Activated T-cell treated with anti-CD3 and anti-CD28 coated beads, Interleukin-2, amount 50 U/mL, for 4 hours (primary cell): ENCODE measurements at regions not wholly inside any gene's neighbourhood (a gene's known extent, or its start where the extent isn't known, plus 50 kb on each side); places are given as distances from the start of the nearest gene placed in this dataset.

Source experiments
- ATAC-seq, 2 donors: fragments of 200-7000 bp; cut with Tn5 transposase; one replicate each; pipeline ENCODE4 v1.10.0; 2021
- DNase-seq: peaks from one replicate; pipeline ENCODE4 v3.0.0-alpha.2; 2020
- H3K27me3 Mint-ChIP-seq: one replicate; pipeline ENCODE4 v1.8.0; 2021; ENCODE audit warnings: low read depth, mixed read lengths
- H3K36me3 Mint-ChIP-seq: one replicate; pipeline ENCODE4 v1.8.0; 2022; ENCODE audit warnings: mixed read lengths; ENCODE audit not compliant: insufficient read depth
- H3K4me1 Mint-ChIP-seq: one replicate; pipeline ENCODE4 v1.8.0; 2021; ENCODE audit warnings: low read depth, mixed read lengths
- H3K4me3 Mint-ChIP-seq: one replicate; pipeline ENCODE4 v1.8.0; 2021; ENCODE audit warnings: mild to moderate bottlenecking, moderate library complexity, mixed read lengths
- H3K9me3 Mint-ChIP-seq: one replicate; pipeline ENCODE4 v1.8.0; 2021; ENCODE audit warnings: mixed read lengths

GRCh38 chr3:117721866-117722265 lies 1012.3 kb downstream of the TUSC7 start:
- Mint-ChIP-seq H3K9me3 (peaks cover 6% of the 10 kb centered on the region), H3K4me1 (no peaks in the 10 kb centered on the region), H3K27me3 (no peaks in the 10 kb centered on the region), H3K4me3 (no peak overlapping the region), H3K36me3 (no peaks in the 10 kb centered on the region)
- ATAC-seq (no peak), DNase-seq (no peak)

GRCh38 chr3:117722856-117723255 lies 1013.3 kb downstream of the TUSC7 start:
- Mint-ChIP-seq H3K36me3 (no peaks in the 10 kb centered on the region), H3K27me3 (no peaks in the 10 kb centered on the region), H3K4me3 (no peak overlapping the region), H3K4me1 (no peaks in the 10 kb centered on the region), H3K9me3 (peaks cover 3% of the 10 kb centered on the region)
- DNase-seq (no peak), ATAC-seq (no peak)

- no peak for ATAC-seq
Measured at GRCh38 chr3:117723825-117724224, 1014.2 kb downstream of the TUSC7 start.

GRCh38 chr3:117725314-117725713 lies 1015.7 kb downstream of the TUSC7 start:
- ATAC-seq (no peak), DNase-seq (no peak)
- no peaks in the 10 kb centered on the region for H3K27me3 Mint-ChIP-seq
- no peaks in the 10 kb centered on the region for H3K9me3 Mint-ChIP-seq
- H3K4me3 Mint-ChIP-seq = no peak overlapping the region
- no peaks in the 10 kb centered on the region for H3K36me3 Mint-ChIP-seq
- no peaks in the 10 kb centered on the region for H3K4me1 Mint-ChIP-seq

More at GRCh38 chr3:117723825-117724224, 1014.2 kb downstream of the TUSC7 start:
- DNase-seq = no peak
- Mint-ChIP-seq H3K27me3 (no peaks in the 10 kb centered on the region), H3K4me3 (no peak overlapping the region), H3K4me1 (no peaks in the 10 kb centered on the region), H3K9me3 (no peaks in the 10 kb centered on the region), H3K36me3 (no peaks in the 10 kb centered on the region)

DNA sequence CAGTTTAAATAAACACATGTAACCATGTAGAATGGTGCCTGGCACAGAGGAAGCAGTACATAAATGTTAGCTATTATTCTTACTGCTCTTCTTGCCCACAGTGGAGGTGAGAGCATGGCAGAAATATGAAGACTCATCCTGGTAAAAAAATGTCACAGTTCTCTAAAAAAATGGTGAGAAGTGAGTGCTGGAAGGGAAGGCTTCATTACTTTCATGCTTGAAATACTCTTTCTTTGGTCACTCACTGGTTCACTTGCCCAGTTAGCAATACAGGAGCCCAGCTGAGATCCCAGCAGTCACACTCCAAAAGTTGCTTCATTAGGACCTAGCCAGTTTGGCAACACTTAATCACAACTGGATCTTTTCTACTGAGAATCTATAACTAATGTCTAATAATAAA lies 1017.2 kb downstream of the TUSC7 start:
- DNase-seq = no peak
- Mint-ChIP-seq H3K36me3 (no peaks in the 10 kb centered on the region), H3K4me3 (no peak overlapping the region), H3K27me3 (no peaks in the 10 kb centered on the region), H3K4me1 (no peaks in the 10 kb centered on the region), H3K9me3 (no peaks in the 10 kb centered on the region)
- no peak for ATAC-seq

GRCh38 chr3:117728226-117728625 lies 1018.6 kb downstream of the TUSC7 start:
- Mint-ChIP-seq H3K4me1 (no peaks in the 10 kb centered on the region), H3K27me3 (no peaks in the 10 kb centered on the region), H3K36me3 (no peaks in the 10 kb centered on the region), H3K4me3 (no peak overlapping the region), H3K9me3 (peaks cover 3% of the 10 kb centered on the region)
- no peak for ATAC-seq
- no peak for DNase-seq

DNA sequence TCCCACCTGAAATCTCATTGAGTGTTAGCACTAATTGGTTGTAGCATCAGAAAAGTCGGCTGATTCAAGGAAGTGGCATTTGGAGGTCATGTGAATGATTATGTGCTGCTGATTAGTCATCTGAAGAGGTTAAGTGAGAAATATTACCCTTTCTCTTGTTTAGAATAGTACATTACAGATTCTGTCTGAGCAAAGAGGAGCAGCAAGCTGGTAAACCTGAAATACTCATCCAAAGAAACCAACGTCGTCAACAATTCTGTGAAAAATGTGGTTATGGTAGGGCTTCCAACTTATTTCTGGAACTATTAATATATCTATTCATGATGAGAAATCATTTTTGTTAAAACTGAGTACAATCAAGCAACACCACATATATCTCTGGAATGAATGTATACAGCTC lies 1024.9 kb downstream of the TUSC7 start:
- no peak overlapping the region for H3K4me3 Mint-ChIP-seq

DNA sequence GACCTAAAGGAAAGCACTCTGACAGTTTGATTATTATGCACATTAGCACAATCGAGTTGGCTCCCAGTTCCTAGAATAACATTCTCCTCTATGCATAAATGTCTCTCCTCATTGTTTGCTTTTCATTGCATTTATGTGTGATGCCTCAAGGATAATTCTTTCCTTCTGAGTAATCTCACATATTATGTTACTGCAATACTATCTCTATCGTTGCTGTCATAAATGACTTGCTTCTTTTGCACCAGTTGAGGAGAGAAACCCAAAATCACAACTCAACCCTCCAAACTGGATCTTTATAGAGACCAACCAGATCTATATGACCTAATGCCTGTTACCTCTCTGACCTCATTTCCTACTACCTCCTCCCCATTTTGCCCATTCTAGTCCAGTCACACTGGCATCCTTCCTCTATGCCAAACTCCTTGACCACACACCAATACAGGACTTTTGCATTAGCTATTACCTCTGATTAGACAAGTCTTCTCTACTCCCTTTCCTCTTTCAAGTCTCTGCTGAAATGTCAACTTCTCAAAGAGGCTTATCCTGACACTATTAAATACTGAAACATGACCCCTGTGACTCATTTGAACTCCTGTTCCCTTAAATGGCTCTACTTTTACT lies 1026.0 kb downstream of the TUSC7 start:
- Mint-ChIP-seq H3K36me3 (no peaks in the 10 kb centered on the region), H3K27me3 (no peaks in the 10 kb centered on the region), H3K4me1 (no peaks in the 10 kb centered on the region), H3K9me3 (peaks cover 3% of the 10 kb centered on the region), H3K4me3 (no peak overlapping the region)
- no peak for DNase-seq
- ATAC-seq = no peak

More for the DNA sequence above, 1024.9 kb downstream of the TUSC7 start:
- ATAC-seq = no peak
- Mint-ChIP-seq H3K9me3 (peaks cover 3% of the 10 kb centered on the region), H3K27me3 (no peaks in the 10 kb centered on the region), H3K4me1 (no peaks in the 10 kb centered on the region), H3K36me3 (no peaks in the 10 kb centered on the region)
- no peak for DNase-seq

DNA sequence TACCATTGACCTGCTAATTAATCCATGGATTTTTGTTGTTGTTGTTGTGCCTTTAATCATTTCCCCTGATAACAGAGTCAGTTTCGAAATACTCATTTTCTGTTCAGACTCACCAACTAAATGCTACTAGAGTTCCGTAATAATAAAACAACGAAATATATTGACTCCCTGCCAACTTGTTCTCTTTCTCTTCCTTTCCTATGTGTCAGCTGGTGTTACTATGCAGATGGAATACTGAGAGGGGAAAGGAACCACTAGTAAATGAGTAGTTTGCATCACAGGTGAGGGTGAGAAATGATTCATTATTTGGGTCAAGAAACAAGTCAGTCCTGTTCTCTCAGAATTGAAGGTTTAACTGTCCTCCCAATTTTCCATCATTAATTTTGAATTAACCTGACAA lies 1027.3 kb downstream of the TUSC7 start:
- H3K27me3 Mint-ChIP-seq = no peaks in the 10 kb centered on the region
- no peak for ATAC-seq
- H3K36me3 Mint-ChIP-seq = no peaks in the 10 kb centered on the region
- H3K4me3 Mint-ChIP-seq = no peak overlapping the region
- no peaks in the 10 kb centered on the region for H3K4me1 Mint-ChIP-seq
- H3K9me3 Mint-ChIP-seq = peaks cover 3% of the 10 kb centered on the region
- no peak for DNase-seq

DNA sequence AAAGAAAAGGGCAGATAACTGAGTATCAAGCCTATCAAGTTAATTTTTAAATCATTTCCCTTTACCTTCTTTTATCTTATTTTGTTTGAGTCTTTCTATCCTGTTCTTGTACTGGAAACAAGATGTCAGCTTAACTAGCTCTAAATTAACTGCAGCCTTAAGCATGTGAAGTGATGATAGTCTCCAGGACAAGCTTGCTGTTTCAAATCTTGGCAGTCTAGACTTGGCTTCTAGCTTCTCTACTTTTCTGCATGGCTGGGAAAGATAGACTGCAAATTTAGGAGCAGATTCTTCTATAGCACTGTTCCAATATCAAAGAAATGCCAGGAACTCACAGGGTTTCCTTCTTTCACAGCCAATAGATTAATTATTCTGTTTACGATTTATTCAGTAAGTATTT lies 1034.4 kb downstream of the TUSC7 start:
- Mint-ChIP-seq H3K36me3 (no peaks in the 10 kb centered on the region), H3K9me3 (peaks cover 3% of the 10 kb centered on the region), H3K4me3 (no peak overlapping the region), H3K27me3 (no peaks in the 10 kb centered on the region), H3K4me1 (no peaks in the 10 kb centered on the region)
- no peak for ATAC-seq
- no peak for DNase-seq

GRCh38 chr3:117744935-117745334 lies 1035.4 kb downstream of the TUSC7 start:
- no peak for ATAC-seq
- Mint-ChIP-seq H3K27me3 (no peaks in the 10 kb centered on the region), H3K36me3 (no peaks in the 10 kb centered on the region), H3K4me1 (no peaks in the 10 kb centered on the region), H3K4me3 (no peak overlapping the region), H3K9me3 (peaks cover 3% of the 10 kb centered on the region)
- no peak for DNase-seq

DNA sequence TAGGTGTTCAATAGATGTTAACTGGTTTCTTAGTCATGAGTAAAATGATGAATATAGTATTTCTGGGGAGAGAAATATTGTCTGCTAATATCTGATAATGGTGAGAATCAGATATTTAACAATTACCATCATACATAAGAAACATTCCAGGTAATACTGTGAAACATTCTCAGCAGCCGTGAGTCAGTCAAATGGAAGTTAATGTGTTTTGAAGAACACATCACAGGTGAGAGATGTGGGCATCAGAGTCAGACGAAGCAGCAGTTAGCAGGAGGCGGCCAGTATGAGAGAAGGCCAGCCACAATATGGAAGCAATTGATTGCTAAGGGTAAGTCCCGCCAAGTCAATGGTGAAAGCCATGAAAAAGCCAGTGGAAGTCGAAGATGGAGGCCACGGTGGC lies 1035.9 kb downstream of the TUSC7 start:
- ATAC-seq (no peak), DNase-seq (no peak)
- Mint-ChIP-seq H3K27me3 (no peaks in the 10 kb centered on the region), H3K9me3 (peaks cover 3% of the 10 kb centered on the region), H3K4me1 (no peaks in the 10 kb centered on the region), H3K4me3 (no peak overlapping the region), H3K36me3 (no peaks in the 10 kb centered on the region)

GRCh38 chr3:117746066-117746465 lies 1036.5 kb downstream of the TUSC7 start:
- no peak for DNase-seq
- Mint-ChIP-seq H3K36me3 (no peaks in the 10 kb centered on the region), H3K4me1 (no peaks in the 10 kb centered on the region), H3K27me3 (no peaks in the 10 kb centered on the region), H3K9me3 (peaks cover 3% of the 10 kb centered on the region), H3K4me3 (no peak overlapping the region)
- no peak for ATAC-seq

GRCh38 chr3:117748131-117748530 lies 1038.6 kb downstream of the TUSC7 start:
- Mint-ChIP-seq H3K9me3 (peaks cover 3% of the 10 kb centered on the region), H3K4me3 (no peak overlapping the region), H3K4me1 (no peaks in the 10 kb centered on the region), H3K36me3 (no peaks in the 10 kb centered on the region), H3K27me3 (no peaks in the 10 kb centered on the region)
- DNase-seq = no peak
- no peak for ATAC-seq

DNA sequence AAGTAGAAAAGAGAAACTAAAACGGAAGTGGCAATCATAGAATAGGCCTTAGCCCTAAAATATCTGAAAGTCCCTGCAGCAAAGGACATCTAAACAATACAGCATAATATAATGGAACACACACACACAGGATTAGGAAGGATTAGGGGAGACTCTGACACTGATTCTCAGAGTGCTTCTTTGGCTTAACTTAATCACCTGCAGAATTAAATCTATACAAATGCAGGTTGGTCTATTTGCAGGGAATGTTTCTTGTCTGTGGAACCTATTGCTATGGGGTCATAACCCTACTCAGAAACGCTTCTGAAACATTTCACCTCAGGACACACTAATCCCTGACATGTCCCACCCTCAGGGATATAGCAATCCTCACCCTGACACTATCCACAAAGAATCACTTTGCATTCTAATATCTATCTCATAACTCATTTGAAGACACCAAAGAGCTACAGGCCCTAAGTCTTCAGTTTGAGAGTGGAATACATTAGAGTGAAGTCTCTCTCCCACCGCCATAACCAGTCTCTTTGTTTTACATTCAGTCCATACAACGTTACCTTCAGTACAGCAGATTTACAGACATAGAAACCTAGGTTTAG lies 1041.2 kb downstream of the TUSC7 start:
- ATAC-seq = no peak
- DNase-seq = no peak
- H3K9me3 Mint-ChIP-seq = peaks cover 4% of the 10 kb centered on the region
- no peaks in the 10 kb centered on the region for H3K4me1 Mint-ChIP-seq
- H3K36me3 Mint-ChIP-seq = no peaks in the 10 kb centered on the region
- H3K4me3 Mint-ChIP-seq = no peak overlapping the region
- H3K27me3 Mint-ChIP-seq = no peaks in the 10 kb centered on the region
